Naive thymus-derived CD4-positive, alpha-beta T cell (primary cell): ENCODE measurements at regions not wholly inside any gene's neighbourhood (a gene's known extent, or its start where the extent isn't known, plus 50 kb on each side); places are given as distances from the start of the nearest gene placed in this dataset.

ENCODE experiments used
- ATAC-seq: fragments of 150-1000 bp; cut with Tn5 transposase; 2 replicates; pipeline ENCODE4 v1.10.0; 2021; ENCODE audit warnings: mild to moderate bottlenecking, moderate library complexity
- CTCF ChIA-PET: fragments of 350-600 bp; sonication (Branson Sonifier 250); formaldehyde crosslinking; loops from one replicate; lab custom pipeline; 2021; ENCODE audit warnings: antibody characterized with exemption; lab: Charles Lee
- POLR2A ChIA-PET: fragments of 350-600 bp; sonication (Branson Sonifier 250); formaldehyde crosslinking; loops from one replicate; lab custom pipeline; 2021; ENCODE audit warnings: antibody characterized with exemption, inconsistent platforms; lab: Charles Lee
- DNase-seq, 9 donors: peaks; one replicate each; pipeline versions ENCODE4 v3.0.0 to v3.0.0-alpha.2; 2020 to 2022; ENCODE audit warnings: mixed read lengths in 1 of 9
- H3K27ac ChIP-seq: one replicate; pipeline ENCODE4 v1.7.0; 2013; ENCODE audit warnings: mild to moderate bottlenecking, low read depth, low read length, moderate library complexity
- H3K27me3 ChIP-seq, 2 donors: one replicate each; pipeline ENCODE4 v1.7.0; 2013; ENCODE audit warnings: low read length in 2 of 2, mild to moderate bottlenecking in 2 of 2, moderate library complexity in 2 of 2; ENCODE audit not compliant: control insufficient read depth in 2 of 2, insufficient read depth in 2 of 2
- H3K36me3 ChIP-seq, 3 experiments: 1 replicate in 2 of 3; 2 replicates in 1 of 3; pipeline ENCODE4 v1.7.0; 2013; ENCODE audit warnings: low read length in 3 of 3, mild to moderate bottlenecking in 3 of 3, moderate library complexity in 1 of 3; ENCODE audit not compliant: insufficient read depth in 3 of 3, control insufficient read depth in 2 of 3
- H3K4me1 ChIP-seq, 2 donors: one replicate each; pipeline ENCODE4 v1.7.0; 2013; ENCODE audit warnings: low read length in 2 of 2, mild to moderate bottlenecking in 2 of 2, moderate library complexity in 1 of 2; ENCODE audit not compliant: control insufficient read depth in 2 of 2, insufficient read depth in 2 of 2
- H3K4me3 ChIP-seq: 2 replicates; pipeline ENCODE4 v1.7.0; 2013; ENCODE audit warnings: mild to moderate bottlenecking, low read length
- H3K9me3 ChIP-seq, 3 experiments: 1 replicate in 2 of 3; 2 replicates in 1 of 3; pipeline ENCODE4 v1.7.0; 2013; ENCODE audit warnings: low read length in 3 of 3; ENCODE audit not compliant: control insufficient read depth in 2 of 3
- H3K27ac Mint-ChIP-seq, 9 donors: one replicate each; pipeline ENCODE4 v1.8.0; 2020 to 2022; ENCODE audit warnings: mixed read lengths in 9 of 9, mild to moderate bottlenecking in 8 of 9, moderate library complexity in 5 of 9, inconsistent platforms in 2 of 9
- H3K27me3 Mint-ChIP-seq, 5 donors: one replicate each; pipeline ENCODE4 v1.8.0; 2021 to 2022; ENCODE audit warnings: mixed read lengths in 5 of 5, mild to moderate bottlenecking in 1 of 5
- H3K36me3 Mint-ChIP-seq, 5 donors: one replicate each; pipeline ENCODE4 v1.8.0; 2020 to 2022; ENCODE audit warnings: mixed read lengths in 5 of 5, mild to moderate bottlenecking in 3 of 5, inconsistent platforms in 1 of 5
- H3K4me1 Mint-ChIP-seq, 7 donors: one replicate each; pipeline ENCODE4 v1.8.0; 2020 to 2022; ENCODE audit warnings: mixed read lengths in 7 of 7, mild to moderate bottlenecking in 3 of 7, inconsistent platforms in 1 of 7
- H3K4me3 Mint-ChIP-seq, 10 donors: one replicate each; pipeline ENCODE4 v1.8.0; 2020 to 2022; ENCODE audit warnings: mild to moderate bottlenecking in 10 of 10, mixed read lengths in 10 of 10, moderate library complexity in 6 of 10, inconsistent platforms in 2 of 10
- H3K9me3 Mint-ChIP-seq, 11 donors: one replicate each; pipeline ENCODE4 v1.8.0; 2020 to 2022; ENCODE audit warnings: mixed read lengths in 11 of 11, mild to moderate bottlenecking in 4 of 11, inconsistent platforms in 1 of 11, moderate library complexity in 1 of 11
- intact Hi-C, 2 donors: fragments of 100-400 bp; cut with micrococcal nuclease; formaldehyde crosslinking; loops; one replicate each; pipeline ENCODE4 v1.15.1; 2023

DNA sequence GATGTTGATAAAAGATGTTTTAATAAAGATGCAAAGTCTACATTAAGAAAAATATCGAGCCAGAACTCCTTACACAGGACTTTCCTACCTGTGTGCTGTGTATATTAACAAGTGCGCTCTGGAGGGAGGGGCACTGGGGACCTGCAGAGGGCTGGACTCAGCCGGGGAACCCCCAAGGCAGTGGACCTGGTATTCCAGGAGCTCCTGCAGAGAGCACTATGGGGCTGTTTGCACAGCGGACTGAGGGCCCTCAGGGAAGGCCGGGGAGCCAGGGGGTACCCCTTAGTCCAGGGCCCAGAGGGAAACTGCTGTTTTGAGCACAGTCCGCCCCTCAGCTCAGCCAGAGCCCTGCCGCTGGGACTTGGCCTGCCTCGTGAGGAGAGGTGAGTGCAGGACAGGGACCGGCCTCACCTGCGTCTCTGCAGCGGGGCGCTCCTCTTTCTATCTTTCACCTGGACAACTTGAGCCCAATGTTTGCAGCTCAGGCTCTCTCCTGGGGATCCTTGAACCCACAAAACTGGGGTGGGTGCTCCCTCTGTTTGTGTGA lies 168.4 kb downstream of the ARL4C start:
- peaks cover 0 to 9% (median 0%) of the 10 kb centered on the region in 5 donors for H3K36me3 Mint-ChIP-seq
- H3K9me3 Mint-ChIP-seq: no peaks in the 10 kb centered on the region
- H3K4me1 Mint-ChIP-seq: peaks cover 17 to 62% (median 40%) of the 10 kb centered on the region in 7 donors
- DNase-seq (no peak), ATAC-seq (no peak)
- Histone ChIP-seq H3K4me3 (no peak overlapping the region), H3K36me3 (no peaks in the 10 kb centered on the region), H3K9me3 (no peaks in the 10 kb centered on the region), H3K27me3 (no peaks in the 10 kb centered on the region), H3K27ac (no peak overlapping the region), H3K4me1 (peaks cover 3 to 4% of the 10 kb centered on the region in 2 donors)
- no peaks in the 10 kb centered on the region for H3K27me3 Mint-ChIP-seq
- intact Hi-C loops: no loop called here
- ChIA-PET CTCF (no interaction called here), POLR2A (no interaction called here)
- H3K27ac Mint-ChIP-seq: peak overlapping the region in 5 of 9 donors; percentile 23 to 81 (median 42)
- no peak overlapping the region for H3K4me3 Mint-ChIP-seq

DNA sequence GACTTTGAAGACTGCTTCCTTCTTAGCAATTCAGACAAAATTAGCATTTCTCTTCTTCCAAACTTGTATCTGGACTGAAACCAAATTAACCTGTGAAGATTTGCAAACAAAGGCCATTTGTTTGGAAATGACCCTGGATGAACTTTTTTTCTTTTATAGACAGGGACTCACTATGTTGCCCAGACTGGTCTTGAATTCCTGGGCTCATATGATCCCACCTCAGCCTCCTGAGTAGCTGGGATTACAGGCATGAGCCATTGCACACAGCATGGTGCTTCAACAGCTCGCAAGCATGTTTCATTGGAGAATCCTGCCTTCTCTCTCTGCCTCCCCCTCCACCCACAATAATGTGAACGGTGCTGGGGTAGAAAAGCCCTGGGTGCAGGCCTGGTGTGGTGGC lies 170.2 kb downstream of the ARL4C start:
- ChIA-PET POLR2A (no interaction called here), CTCF (no interaction called here)
- H3K4me3 ChIP-seq: no peak overlapping the region
- Mint-ChIP-seq H3K4me1 (peaks cover 18 to 65% (median 45%) of the 10 kb centered on the region in 7 donors), H3K9me3 (peaks cover 0 to under 1% (median 0%) of the 10 kb centered on the region in 11 donors), H3K27ac (no peak overlapping the region), H3K36me3 (peaks cover 0 to 9% (median 0%) of the 10 kb centered on the region in 5 donors), H3K4me3 (no peak overlapping the region), H3K27me3 (no peaks in the 10 kb centered on the region)
- peaks cover 13 to 15% of the 10 kb centered on the region in 2 donors for H3K4me1 ChIP-seq
- no peaks in the 10 kb centered on the region for H3K27me3 ChIP-seq
- ATAC-seq: no peak
- DNase-seq: no peak
- no peaks in the 10 kb centered on the region for H3K9me3 ChIP-seq
- H3K36me3 ChIP-seq: no peaks in the 10 kb centered on the region
- intact Hi-C loops: no loop called here
- H3K27ac ChIP-seq: no peak overlapping the region

DNA sequence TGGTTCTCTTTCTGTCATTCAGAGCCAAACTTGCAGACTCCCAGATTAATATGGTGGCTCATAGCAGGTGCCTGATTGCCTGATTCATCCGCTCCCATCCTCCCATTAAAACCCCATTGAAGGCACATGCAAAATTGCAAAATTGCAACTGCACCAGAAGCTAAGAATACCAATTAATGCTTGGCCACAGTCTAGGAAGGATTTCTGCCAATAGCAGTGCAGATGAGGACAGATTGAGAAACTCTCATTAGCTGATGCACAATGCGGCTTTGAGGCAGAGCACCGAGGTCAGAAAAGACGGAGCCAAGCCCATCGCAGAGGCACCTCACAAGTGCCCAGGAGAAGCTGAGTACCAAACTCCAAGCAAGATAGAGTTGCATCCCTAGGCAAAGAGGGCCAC lies 172.8 kb downstream of the ARL4C start:
- no peak overlapping the region for H3K4me3 ChIP-seq
- DNase-seq: no peak
- Mint-ChIP-seq H3K27me3 (no peaks in the 10 kb centered on the region), H3K4me3 (peak overlapping the region in 4 of 10 donors; percentile 5 to 52 (median 28)), H3K27ac (peak overlapping the region; percentile 81 to 98 (median 89)), H3K36me3 (peaks cover 0 to 19% (median 4%) of the 10 kb centered on the region in 5 donors), H3K4me1 (peaks cover 21 to 76% (median 56%) of the 10 kb centered on the region in 7 donors), H3K9me3 (peaks cover 0 to 9% (median 0%) of the 10 kb centered on the region in 11 donors)
- no peak for ATAC-seq
- POLR2A ChIA-PET: interaction anchor here (2.3 kb wide), 1 partner anchor 11 kb away, joined by 10 read pairs; no protein-coding TSS in a partner anchor
- CTCF ChIA-PET: no interaction called here
- no peaks in the 10 kb centered on the region for H3K36me3 ChIP-seq
- intact Hi-C loops: loop anchor here in 1 of 2 donors (5.0 kb wide), 1 partner anchor 43 kb away; no protein-coding TSS in a partner anchor
- H3K9me3 ChIP-seq: no peaks in the 10 kb centered on the region
- no peak overlapping the region for H3K27ac ChIP-seq
- peaks cover 15 to 23% of the 10 kb centered on the region in 2 donors for H3K4me1 ChIP-seq
- no peaks in the 10 kb centered on the region for H3K27me3 ChIP-seq

DNA sequence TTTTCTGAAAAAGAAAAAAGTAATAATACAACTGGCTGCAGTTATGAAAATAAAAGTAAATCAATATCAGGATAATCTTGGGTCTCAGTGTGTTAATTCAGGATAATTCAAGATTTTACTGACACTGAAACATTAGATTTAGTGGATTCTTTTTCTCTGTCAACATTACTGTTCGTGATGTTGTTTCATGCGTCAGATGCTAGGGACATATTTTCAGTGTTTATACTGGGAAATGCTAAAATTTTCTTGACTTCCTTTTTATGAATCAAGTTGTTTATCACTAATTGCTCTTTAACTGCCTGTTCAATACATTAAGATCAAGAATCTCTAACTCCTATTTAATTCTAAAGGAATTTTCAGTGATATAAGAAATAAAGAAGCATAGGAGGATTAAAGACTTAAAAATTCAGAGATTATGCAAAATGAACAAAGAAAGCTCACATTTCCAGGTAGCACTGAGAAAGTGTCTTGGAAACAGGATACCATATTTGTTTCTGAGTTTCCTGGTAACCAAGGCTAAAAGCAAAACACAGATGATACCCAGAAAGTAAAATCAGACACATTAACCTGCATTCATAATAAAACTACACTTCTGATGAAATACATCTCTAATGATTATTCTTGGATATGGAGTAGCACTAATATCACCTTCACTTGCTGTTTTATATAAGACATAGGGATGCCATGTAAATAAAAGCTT lies 174.0 kb downstream of the ARL4C start:
- CTCF ChIA-PET: interaction anchor here (0.6 kb wide), 1 partner anchor 125 kb away, joined by 4 read pairs; no protein-coding TSS in a partner anchor

DNA sequence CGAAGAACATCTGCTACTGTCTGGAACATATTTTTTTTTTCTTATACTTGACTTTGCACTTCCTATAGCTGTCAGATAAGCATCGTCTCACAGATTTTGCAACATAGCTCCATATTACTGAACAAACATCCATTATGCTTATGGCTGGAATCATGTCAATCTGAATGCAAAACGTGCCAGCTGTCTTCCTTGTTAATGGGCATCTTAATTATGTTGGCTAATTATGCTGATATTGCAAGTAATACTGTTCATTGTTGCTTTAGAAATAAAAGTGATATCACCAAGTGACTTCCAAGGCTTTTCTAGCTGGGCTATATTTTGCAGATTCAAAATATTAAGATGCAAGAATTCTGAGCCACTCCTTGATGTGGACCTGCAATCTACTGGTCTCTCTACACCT lies 176.8 kb downstream of the ARL4C start:
- peaks cover 15 to 26% of the 10 kb centered on the region in 2 donors for H3K4me1 ChIP-seq
- H3K27ac ChIP-seq: no peak overlapping the region
- Mint-ChIP-seq H3K36me3 (peaks cover 0 to 26% (median 4%) of the 10 kb centered on the region in 5 donors), H3K4me1 (peaks cover 20 to 72% (median 50%) of the 10 kb centered on the region in 7 donors), H3K27ac (peak overlapping the region in 8 of 9 donors; percentile 14 to 82 (median 67)), H3K4me3 (peak overlapping the region in 2 of 10 donors; percentile 32 to 33), H3K27me3 (no peaks in the 10 kb centered on the region), H3K9me3 (peaks cover 0 to 13% (median 0%) of the 10 kb centered on the region in 11 donors)
- ATAC-seq: no peak
- DNase-seq: no peak
- no peaks in the 10 kb centered on the region for H3K9me3 ChIP-seq
- intact Hi-C loops: loop anchor here in 1 of 2 donors (5.0 kb wide), 1 partner anchor 47 kb away; no protein-coding TSS in a partner anchor
- no peaks in the 10 kb centered on the region for H3K27me3 ChIP-seq
- ChIA-PET CTCF (no interaction called here), POLR2A (interaction anchor here (0.6 to 1.8 kb wide), 3 partner anchors 11 to 105 kb away, joined by 3 to 4 read pairs (median 3); no protein-coding TSS in a partner anchor)
- no peaks in the 10 kb centered on the region for H3K36me3 ChIP-seq
- H3K4me3 ChIP-seq: no peak overlapping the region

More for the DNA sequence above, 174.0 kb downstream of the ARL4C start:
- peak overlapping the region; percentile 69 for H3K27ac ChIP-seq
- Mint-ChIP-seq H3K9me3 (peaks cover 0 to 9% (median 0%) of the 10 kb centered on the region in 11 donors), H3K4me3 (peak overlapping the region in 8 of 10 donors; percentile 12 to 68 (median 28)), H3K4me1 (peaks cover 21 to 79% (median 55%) of the 10 kb centered on the region in 7 donors), H3K27ac (peak overlapping the region; percentile 81 to 98 (median 89)), H3K27me3 (no peaks in the 10 kb centered on the region), H3K36me3 (peaks cover 0 to 19% (median 4%) of the 10 kb centered on the region in 5 donors)
- ATAC-seq: peak; percentile 85
- POLR2A ChIA-PET: interaction anchor here (1.0 to 2.3 kb wide), 3 partner anchors 9 to 30 kb away, joined by 3 to 10 read pairs (median 3); no protein-coding TSS in a partner anchor
- DNase-seq: peak in 7 of 9 donors; percentile 27 to 81 (median 62)
- H3K4me1 ChIP-seq: peaks cover 15 to 26% of the 10 kb centered on the region in 2 donors
- no peaks in the 10 kb centered on the region for H3K36me3 ChIP-seq
- intact Hi-C loops: loop anchor here (1.0 to 5.0 kb wide), 5 partner anchors 14 to 161 kb away; no protein-coding TSS in a partner anchor
- no peaks in the 10 kb centered on the region for H3K9me3 ChIP-seq
- H3K4me3 ChIP-seq: no peak overlapping the region
- H3K27me3 ChIP-seq: no peaks in the 10 kb centered on the region

DNA sequence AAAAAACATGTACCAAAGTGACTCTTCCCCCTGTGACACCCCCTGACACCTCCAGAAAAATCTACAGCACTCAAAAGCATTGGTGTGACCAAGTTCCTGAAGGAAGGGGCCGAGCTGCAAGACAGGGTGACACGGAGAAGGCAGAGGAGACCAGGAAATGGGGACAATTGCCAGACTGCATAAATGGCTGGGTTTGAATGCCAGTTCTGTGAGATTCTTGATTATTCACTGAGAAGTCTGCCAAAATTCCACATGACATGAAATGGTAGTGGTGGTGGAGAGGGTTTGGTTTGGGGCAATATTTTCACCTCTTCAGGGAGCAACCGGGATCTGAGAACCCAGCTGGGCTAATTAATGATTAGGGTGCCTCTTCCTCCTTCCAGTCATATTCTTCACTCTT lies 178.5 kb downstream of the ARL4C start:
- peaks cover 0 to 16% (median 0%) of the 10 kb centered on the region in 11 donors for H3K9me3 Mint-ChIP-seq
- no peaks in the 10 kb centered on the region for H3K27me3 ChIP-seq
- H3K4me1 Mint-ChIP-seq: peaks cover 16 to 59% (median 46%) of the 10 kb centered on the region in 7 donors
- intact Hi-C loops: no loop called here
- DNase-seq (no peak), ATAC-seq (no peak)
- peak overlapping the region in 2 of 9 donors; percentile 49 to 53 for H3K27ac Mint-ChIP-seq
- H3K9me3 ChIP-seq: no peaks in the 10 kb centered on the region
- H3K36me3 Mint-ChIP-seq: peaks cover 0 to 20% (median 4%) of the 10 kb centered on the region in 5 donors
- ChIA-PET POLR2A (interaction anchor here (1.2 to 1.8 kb wide), 2 partner anchors 10 to 17 kb away, joined by 3 to 4 read pairs; no protein-coding TSS in a partner anchor), CTCF (interaction anchor here (0.6 kb wide), 1 partner anchor 77 kb away, joined by 3 read pairs; no protein-coding TSS in a partner anchor)
- H3K4me3 Mint-ChIP-seq: no peak overlapping the region
- no peak overlapping the region for H3K27ac ChIP-seq
- H3K36me3 ChIP-seq: no peaks in the 10 kb centered on the region
- H3K4me3 ChIP-seq: no peak overlapping the region
- no peaks in the 10 kb centered on the region for H3K27me3 Mint-ChIP-seq
- peaks cover 9 to 21% of the 10 kb centered on the region in 2 donors for H3K4me1 ChIP-seq
